ENCODE measurements at regions not wholly inside any gene's neighbourhood (a gene's known extent, or its start where the extent isn't known, plus 50 kb on each side); places are given as distances from the start of the nearest gene placed in this dataset.

DNA sequence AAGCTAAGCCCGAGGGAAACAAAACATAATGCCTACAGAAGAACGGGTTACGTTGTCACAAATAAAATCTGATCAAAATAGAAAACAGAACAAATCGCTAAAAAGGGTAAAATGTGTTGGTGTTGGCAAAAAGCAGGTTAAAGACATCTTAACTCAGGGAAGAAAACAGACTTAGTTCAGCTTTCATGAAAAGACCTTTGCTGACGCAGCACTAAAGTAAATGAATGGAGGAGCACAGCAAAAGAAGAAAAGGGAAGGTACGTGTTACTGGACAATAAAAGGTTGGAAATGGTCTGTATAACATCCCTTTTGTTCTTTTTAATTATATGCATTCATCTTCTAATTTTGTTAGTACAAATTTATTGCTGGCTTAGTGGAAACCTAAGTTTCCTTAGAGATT is 117.4 kb upstream of the DSEL start:
- DNase-seq (ENCODE audit: extremely low read depth in 1 of 2, low read depth in 1 of 2), result no peak

DNA sequence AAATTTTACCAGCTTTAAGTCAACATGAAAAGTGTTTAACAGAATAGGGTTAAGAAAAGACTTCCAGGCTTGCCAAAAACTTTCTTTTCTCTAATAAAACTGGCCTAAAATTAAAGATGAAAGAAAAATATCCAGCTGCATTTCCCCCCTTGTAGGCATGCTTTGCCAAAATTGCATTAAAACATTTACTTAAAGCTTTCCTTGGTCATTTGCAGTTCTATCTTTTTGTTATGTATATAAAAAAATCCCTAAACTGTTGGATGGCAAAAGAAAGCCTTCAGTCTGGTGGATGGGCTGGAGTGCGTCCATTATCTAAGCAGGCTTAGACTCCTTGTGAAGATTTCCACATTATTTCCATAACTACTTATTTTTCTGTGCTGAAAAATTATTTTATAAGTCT is 105.4 kb upstream of the DSEL start:
- no peak for DNase-seq (ENCODE audit: extremely low read depth in 1 of 2, low read depth in 1 of 2)

DNA sequence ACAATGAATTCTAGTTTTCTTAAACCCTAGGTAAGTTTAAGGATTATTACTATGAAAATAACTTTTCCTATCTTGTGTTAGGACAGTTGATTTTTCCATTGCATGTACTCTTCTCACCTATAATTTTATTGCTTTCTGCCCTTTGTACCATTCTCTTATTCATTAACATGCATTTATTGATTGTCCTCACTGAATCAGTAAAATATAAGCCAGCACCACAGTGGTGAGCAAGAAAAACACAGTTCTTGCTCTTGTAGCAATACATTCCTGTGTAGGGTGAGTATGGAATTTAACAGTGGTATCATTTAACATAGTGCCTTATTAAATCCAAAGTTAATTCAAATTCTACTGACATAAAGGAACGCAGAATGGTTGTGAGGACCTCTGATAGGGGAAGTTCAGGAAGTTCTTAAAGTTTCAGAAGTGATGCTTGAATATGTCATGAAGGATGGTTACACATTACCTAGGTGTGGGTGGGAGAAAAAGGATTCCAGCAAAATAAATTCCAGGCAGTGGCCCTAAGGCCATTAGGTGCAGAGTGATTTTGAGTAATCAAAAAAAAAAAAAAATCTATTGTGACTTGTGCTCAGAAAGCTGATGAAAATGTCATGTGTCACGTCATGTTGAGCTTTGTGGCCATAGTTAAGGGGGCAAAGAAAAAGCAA is 104.7 kb upstream of the DSEL start:
- no peak for DNase-seq (ENCODE audit: extremely low read depth in 1 of 2, low read depth in 1 of 2)

DNA sequence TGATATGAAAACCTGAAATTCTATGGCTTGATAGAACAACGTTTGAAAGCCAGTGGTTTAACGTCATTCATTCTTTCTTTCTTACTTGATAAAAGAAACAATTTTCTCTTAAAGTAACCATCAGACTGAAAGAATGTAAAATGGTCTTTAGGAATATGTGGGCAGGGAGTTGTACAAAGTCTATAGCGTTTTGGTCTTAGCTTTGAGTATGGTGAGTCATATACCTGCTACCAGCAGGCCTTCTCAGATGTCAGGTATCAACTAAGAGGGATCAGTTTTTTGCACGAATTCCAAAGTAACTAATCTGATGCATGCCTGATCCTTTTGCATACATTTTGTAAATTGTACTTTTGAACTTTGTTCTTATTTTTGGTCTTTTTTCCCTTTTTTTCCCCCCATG is 101.5 kb upstream of the DSEL start:
- DNase-seq (ENCODE audit: extremely low read depth in 1 of 2, low read depth in 1 of 2), result no peak

DNA sequence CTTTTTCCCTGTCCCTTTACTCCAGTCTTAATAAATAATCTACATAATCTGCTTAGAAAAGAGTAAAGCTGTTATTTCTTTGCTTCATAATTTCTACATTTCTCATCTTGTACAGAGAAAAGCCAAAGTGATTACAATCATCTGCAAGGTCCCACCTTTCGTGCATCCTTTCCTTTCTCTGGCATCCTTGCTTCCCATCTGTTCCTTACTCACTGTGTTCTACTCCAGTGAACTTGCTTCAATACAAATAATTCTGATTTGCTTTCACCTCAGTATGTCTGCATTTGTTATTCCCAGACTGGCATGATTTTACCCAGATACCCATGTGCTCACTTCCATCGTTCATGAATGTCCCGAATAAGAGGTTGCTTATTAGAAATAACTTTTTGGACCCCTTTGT is 99.4 kb upstream of the DSEL start:
- DNase-seq (ENCODE audit: extremely low read depth in 1 of 2, low read depth in 1 of 2), result no peak

DNA sequence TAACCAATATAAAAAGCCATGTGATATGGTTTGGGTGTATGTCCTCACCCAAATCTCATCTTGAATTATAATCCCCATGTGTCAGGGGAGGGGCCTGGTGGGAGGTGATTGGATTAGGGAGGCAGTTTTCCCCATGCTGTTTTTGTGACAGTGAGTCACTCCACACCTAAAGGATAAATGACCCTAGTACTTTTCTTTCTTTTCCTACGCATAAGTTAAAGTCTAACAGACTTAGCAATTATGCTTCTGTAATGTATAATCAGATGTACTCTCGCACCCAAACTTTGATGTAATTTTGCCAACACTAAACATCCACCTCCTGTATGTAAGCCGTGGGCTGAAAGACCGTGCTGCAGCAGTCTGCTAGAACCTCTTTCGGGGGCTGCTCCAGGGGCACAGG is 97.2 kb upstream of the DSEL start:
- no peak for DNase-seq (ENCODE audit: extremely low read depth in 1 of 2, low read depth in 1 of 2)

DNA sequence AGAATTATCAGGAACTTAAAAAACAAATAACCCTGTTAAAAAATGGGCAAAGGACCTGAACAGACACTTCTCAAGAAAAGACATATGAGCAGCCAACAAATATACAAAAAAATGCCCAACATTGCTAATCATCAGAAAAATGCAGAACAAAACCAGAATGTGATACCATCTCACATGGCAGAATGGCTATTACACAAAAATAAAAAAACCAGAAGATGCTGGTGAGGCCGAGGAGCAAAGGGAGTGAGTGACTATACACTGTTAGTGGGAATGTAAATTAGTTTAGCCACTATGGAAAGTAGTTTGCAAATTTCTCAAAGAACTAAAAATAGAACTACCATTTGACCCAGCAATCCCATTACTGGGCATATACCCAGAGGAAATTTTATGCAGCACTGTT is 95.8 kb upstream of the DSEL start:
- DNase-seq (ENCODE audit: extremely low read depth in 1 of 2, low read depth in 1 of 2), result no peak

DNA sequence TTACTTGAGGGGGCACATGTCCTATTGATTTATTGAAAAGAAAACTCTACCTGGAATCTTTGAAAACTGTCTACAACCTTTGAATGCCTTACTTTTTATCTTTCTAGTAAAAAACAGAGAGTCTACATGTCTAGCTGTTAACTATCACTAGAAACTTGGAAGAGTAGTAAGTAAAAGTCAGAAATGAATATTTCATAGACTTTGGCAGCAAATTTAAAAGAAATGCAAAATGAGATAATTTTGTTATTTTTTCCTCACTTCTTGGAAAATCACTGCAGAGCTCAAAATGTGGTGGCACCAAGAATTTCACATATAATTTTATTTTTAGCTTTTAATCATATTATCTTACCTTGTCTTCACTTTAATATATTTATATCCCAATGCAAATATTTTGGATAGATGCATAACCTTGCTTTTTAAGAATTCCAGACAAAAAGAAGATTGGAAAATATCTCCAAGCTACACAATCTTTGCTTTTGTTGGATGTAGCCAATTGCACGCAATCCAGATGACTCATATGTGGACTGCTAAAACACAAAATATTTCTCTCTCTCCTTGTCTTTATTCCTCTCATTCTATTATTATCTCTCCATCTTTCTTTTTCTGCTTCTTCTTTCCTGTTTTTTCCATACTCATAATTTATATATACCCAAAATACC is 92.2 kb upstream of the DSEL start:
- no peak for DNase-seq (ENCODE audit: extremely low read depth in 1 of 2, low read depth in 1 of 2)

DNA sequence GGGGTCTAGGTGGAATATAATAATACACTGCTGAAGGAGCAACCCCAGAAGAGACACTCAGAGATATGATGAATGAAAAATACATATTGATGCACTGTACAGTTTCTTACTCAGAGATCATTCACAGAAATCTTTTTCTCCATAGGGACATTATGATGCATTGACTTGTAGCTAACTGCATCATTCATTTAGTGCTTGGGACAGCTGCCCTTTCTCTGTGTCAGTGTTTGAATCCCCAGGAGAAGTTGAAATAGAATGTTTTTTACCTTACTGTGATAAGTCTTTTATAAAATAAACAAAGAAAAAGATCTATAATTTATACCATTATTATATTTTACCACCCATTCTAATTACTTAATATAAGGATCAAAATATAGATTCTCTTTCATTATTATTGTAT is 91.7 kb upstream of the DSEL start:
- no peak for DNase-seq (ENCODE audit: extremely low read depth in 1 of 2, low read depth in 1 of 2)

DNA sequence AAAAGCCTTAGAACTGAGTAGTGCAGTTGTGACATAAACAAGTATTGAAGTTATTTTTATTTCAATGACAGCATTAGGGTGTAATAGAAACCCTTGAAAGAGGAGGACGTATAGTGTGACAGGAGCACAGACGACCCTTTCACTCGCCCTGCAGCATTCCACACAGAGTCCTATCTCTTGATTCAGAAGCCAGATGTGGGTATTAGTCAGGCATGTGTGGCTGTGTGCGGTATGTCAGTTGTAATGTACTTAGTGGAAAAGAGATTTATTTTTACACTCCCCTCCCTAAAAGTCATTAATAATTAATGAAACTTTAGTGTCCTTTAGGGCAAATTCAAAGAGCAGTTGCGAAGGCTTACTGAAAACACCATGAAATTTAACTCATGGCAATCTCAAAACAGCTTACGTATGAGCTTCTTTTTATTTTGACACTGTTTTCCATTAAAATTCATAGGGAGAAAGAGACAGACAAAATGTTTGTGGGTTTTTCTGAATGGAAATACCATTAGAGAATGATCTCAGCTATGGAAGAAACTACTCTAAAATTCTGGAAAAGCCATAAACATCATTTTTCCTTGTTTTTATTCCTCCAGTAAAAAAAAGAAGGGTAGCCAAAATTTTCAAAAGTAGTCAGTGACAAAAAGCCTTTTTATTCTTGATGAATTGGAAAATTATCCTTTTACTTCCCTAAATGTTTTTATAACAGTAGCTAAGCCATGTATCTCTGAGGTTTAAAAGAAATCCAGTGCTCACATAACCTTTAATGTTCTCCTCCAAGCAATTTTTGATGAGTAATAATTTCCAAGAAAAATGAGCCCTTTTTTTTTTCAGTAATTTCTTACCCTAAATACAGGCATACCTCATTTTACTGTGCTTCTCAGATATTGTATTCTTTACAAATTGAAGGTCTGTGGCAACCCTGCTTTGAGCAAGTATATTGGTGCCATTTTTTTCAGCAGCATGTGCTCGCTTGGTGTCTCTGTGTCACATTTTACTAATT is 84.0 kb upstream of the DSEL start:
- DNase-seq (ENCODE audit: extremely low read depth in 1 of 2, low read depth in 1 of 2), result no peak

DNA sequence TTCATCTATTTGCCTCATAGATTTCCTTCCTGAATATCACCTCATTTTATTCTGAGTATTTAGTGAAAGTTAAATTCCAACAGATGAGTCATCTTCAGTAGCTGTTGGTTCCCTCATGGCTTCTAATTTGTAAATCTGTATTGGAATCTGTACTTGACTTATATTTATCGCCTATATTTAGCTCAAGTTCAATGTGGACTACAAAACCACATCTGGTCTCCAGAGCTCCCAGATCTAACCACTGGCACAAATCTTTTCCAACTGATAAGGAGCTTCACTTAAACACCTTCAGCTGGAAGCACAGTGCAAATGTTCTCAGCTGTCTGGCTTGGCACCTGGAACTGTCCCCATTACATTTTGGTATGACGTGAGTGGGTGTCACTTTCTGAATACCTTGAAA is 82.8 kb upstream of the DSEL start:
- DNase-seq (ENCODE audit: extremely low read depth in 1 of 2, low read depth in 1 of 2), result no peak

DNA sequence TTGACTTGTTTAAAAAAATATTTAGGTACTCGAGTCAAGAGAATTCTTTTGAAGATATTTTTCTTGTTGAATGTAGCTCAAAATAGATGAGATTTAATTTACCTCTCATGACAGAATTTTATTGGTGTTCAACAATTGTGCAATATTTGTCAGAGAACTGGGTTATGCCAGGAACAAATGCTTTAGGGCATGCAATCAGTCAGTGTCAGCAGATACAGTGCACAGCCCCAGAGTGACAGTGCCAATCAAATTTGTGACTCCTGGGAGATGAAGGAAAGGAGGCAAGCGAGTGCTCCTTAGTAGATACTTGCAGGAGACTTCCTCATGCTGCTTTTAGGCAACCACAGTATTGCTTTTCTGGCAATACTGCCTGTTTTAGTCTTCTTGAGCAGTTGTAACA is 81.2 kb upstream of the DSEL start:
- no peak for DNase-seq (ENCODE audit: extremely low read depth in 1 of 2, low read depth in 1 of 2)

DNA sequence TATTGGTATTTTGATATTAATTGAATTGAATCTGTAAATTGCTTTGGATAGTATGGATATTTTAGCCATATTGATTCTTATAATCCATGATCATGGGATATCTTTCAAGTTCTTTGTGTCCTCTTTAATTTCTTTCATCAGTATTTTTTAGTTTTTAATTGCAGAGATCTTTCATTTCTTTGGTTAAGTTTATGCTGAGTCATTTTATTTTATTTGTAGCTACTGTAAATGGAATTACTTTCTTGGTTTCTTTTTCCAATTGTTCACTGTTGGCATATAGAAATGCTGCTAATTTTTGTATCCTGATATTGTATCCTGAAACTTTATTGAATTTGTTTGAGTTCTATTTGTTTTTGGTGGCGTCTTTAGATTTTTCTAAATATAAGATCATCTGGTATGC is 79.5 kb upstream of the DSEL start:
- DNase-seq (ENCODE audit: extremely low read depth in 1 of 2, low read depth in 1 of 2), result no peak

DNA sequence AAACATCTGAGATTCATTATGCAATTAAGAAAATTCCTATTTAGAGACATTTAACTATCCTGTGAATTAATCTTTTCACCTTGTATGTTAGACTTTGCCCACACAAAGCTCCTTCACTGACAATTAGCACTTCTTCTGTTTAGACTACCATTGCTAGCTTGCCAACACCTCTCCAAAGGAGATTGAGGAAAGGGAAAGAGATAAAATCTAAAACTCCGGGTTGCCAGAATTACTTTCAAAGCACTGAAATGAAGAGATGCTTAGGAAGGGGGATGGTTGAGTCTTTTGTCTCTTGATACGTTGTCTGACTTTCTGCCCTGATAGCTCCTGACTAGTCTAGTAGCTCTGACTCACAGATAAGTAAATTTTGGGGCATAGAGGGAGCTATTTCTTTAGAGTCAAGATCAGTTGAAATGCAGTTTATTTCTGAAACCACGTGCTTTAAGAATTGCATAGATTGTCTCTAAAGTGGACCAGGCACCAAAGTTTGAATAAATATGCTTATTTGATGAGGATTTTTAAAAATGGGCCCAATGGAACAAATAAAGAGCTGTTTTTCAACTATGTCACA is 74.1 kb upstream of the DSEL start:
- DNase-seq (ENCODE audit: extremely low read depth in 1 of 2, low read depth in 1 of 2), result no peak

DNA sequence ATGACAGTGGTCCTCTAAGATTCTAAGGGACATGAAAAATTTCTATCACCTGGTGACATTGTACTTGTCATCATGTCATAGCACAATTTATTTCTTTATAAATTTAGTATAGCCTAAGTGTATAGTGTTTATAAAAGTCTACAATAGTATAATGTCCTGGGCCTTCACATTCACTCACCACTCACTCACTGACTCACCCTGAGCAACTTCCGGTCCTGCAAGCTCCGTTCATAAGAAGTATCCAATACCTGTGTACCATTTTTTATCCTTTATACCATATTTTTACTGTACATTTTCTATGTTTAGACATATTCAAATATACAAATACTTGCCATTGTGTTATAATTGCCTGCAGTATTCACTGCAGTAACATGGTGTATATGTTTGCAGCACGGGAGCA is 72.8 kb upstream of the DSEL start:
- DNase-seq (ENCODE audit: extremely low read depth in 1 of 2, low read depth in 1 of 2), result no peak

DNA sequence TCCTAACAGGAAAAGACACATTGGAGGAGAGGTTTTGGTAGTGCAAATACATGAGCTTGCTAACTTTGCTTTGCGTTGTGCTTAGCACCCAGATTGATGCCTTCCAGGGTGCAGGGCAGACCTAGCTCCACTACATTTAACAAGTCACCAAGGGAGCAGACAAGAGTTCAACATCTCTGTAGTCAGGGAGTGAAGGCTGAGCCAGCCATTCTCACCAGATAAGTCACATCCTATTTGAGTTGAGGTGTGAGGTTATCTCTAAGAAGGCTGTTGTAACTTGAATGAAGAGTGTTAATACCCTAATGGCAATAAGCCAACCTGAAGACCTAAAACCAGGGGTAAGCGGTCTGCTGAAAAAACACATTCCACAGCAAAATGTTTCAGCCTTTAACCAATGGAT is 69.6 kb upstream of the DSEL start:
- no peak for DNase-seq (ENCODE audit: extremely low read depth in 1 of 2, low read depth in 1 of 2)

DNA sequence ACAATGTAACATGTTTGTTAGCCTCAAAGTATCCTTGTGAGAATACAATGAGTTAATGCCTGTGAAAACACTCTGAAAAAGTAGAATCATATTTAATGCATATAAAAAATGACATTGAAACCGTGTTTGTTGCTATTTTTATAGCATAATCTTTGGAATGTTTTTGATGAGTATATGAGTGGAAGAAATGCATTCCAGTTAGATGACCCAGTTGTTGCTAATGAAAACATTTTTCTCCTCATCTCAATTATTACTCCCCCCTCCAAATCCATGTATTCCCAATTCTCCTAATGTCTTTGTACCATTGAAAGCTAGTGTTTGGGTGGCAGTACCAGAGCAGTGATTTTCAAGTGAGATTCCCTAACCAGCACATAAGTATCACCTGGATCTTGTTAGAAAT is 67.1 kb upstream of the DSEL start:
- DNase-seq (ENCODE audit: extremely low read depth in 1 of 2, low read depth in 1 of 2), result no peak

DNA sequence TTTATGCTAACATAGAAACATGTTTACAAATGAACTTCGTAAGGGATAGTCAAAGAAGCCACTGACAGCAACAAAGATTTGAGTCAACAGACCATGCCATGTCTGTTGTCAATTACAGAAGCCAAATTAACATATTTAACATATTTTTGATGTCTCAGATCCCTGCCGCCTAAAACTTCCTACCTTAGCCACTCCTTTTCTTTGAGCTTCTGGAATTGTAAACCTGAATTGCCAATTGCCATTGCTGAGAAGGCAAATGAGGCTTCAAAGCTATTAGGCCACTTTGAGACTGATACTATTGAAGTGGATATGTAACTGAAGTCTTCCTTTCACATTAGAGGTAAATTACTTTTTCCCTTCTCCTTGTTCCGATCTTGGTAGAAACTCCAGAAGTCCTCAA is 66.0 kb upstream of the DSEL start:
- no peak for DNase-seq (ENCODE audit: extremely low read depth in 1 of 2, low read depth in 1 of 2)

DNA sequence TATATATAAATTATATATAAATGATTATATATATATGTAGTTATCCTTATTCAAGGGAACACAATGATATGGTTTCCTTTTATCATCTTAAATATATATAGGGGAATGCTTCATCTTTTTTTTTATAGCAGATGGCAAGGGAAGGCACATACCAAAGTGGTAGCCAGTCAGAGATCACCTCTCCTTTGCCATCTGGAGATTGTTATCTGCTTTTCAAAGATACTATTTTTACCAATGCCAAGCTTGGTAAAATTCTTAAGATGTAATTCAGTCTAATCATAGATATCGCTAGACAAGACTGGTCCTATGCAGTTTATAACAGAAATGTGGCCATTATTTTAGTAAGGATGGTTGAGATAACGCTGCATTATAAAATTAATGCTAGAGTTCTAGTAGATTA is 64.7 kb upstream of the DSEL start:
- DNase-seq (ENCODE audit: extremely low read depth in 1 of 2, low read depth in 1 of 2), result no peak

DNA sequence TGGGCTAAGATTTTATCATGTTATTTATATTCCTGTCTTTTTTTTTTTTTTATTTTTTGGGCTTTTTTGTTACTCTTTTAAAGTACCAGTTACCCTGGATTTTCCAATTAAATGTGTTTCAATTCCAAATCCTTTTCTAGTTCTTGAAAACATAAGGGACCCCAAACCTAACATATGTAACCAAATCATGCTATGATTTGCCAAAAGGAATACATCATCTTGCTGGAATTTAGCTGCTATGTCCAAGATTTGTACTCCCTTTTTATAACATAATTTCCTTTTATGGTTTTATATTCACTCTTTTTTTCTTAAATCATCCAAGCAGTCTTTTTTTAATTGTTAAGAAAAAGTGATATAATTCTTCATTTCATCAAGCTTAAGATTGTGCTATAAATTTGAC is 60.9 kb upstream of the DSEL start:
- no peak for DNase-seq (ENCODE audit: extremely low read depth in 1 of 2, low read depth in 1 of 2)

DNA sequence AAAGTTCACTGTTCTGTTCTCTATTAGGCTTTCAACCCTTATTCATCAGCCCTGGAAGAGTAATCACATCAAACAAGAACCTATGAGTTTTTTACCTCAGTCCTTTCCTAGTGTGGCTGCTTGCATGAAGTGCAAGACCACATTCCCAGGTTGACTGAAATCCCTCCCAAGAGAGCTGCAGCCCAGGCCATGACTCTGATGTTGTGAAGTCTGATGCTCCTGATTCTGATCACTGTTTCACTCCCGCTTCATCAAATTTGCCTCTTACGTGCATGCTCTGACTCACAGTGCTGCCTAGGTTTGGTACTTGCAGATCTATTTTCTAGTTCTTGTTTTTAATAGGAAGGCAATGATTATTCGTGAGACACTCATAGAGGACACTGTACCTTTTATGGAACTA is 58.2 kb upstream of the DSEL start:
- DNase-seq (ENCODE audit: extremely low read depth in 1 of 2, low read depth in 1 of 2), result no peak

DNA sequence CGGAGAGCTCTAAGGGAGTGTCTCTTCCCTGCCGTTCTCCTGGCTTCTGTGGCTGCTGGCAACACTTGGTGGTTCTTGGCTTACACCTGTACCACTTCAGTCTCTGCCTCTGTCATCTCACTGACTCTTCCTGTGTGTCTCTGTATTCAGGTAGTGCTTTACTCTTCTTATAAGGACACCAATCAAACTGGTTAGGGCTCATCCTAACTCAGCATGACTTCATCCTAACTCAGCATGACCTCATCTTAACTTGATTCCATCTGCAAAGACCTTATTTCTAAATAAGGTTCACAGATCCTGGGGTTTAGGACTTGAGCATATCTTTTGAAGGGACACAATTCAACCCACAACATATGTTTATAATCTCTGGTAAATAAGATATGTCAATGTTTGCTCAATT is 51.6 kb upstream of the DSEL start:
- DNase-seq (ENCODE audit: extremely low read depth in 1 of 2, low read depth in 1 of 2), result no peak

Measured in stimulated activated CD8-positive, alpha-beta memory T cell treated with anti-CD3 and anti-CD28 coated beads, Interleukin-7, amount 100 ng/mL, for 48 hours (primary cell).